ENCODE measurements at regions not wholly inside any gene's neighbourhood (a gene's known extent, or its start where the extent isn't known, plus 50 kb on each side); places are given as distances from the start of the nearest gene placed in this dataset.

- ChIA-PET POLR2A (ENCODE audit: partially characterized antibody) (no interaction called here), CTCF (ENCODE audit: partially characterized antibody) (interaction anchor here (0.5 to 3.0 kb wide), 6 partner anchors 11 to 208 kb away, joined by 3 to 11 read pairs (median 6); no protein-coding TSS in a partner anchor)
- H4K5ac ChIP-seq (ENCODE audit: insufficient read length, low read depth, low read length) = no peak overlapping the region
- peaks cover 7 to 17% (median 11%) of the 10 kb centered on the region in 4 experiments; a peak in 6 of 7 replicates for H3K4me1 ChIP-seq (replicated peaks in 1 of 4; ENCODE audit: control insufficient read depth in 3 of 4, insufficient read depth in 4 of 4, low read length in 3 of 4)
- H3K56ac ChIP-seq (replicated peaks; ENCODE audit: insufficient read length, low read depth, low read length) = no peak overlapping the region
- no peak overlapping the region for H2BK120ac ChIP-seq (replicated peaks; ENCODE audit: low read depth, low read length)
- no peaks in the 10 kb centered on the region for H3K36me3 ChIP-seq (ENCODE audit: control insufficient read depth in 2 of 4, insufficient read depth in 4 of 4, low read length in 3 of 4)
- H2BK20ac ChIP-seq (ENCODE audit: low read length) = no peak overlapping the region
- H3K4me2 ChIP-seq (ENCODE audit: insufficient read depth in 1 of 2, low read depth in 2 of 2, low read length in 2 of 2) = no peak overlapping the region
- DNase-seq (ENCODE audit: low read depth in 1 of 2, low spot score in 2 of 2) (no peak), FAIRE-seq (no peak)
- H3K18ac ChIP-seq (ENCODE audit: extremely low read depth, low read length) = no peak overlapping the region
- no peaks in the 10 kb centered on the region for H3K79me2 ChIP-seq (ENCODE audit: control insufficient read depth in 1 of 2, insufficient read depth in 2 of 2, low read length in 2 of 2)
- H2BK15ac ChIP-seq (ENCODE audit: low read length) = no peak overlapping the region
- H3K23ac ChIP-seq (ENCODE audit: insufficient read length) = no peak overlapping the region
- H3K9ac ChIP-seq (replicated peaks in 1 of 4; ENCODE audit: extremely low read depth in 1 of 4, low read depth in 3 of 4, low read length in 3 of 4) = no peak overlapping the region
- H3K4me3 ChIP-seq (ENCODE audit: extremely low read depth in 1 of 4, insufficient read depth in 2 of 4, low read depth in 3 of 4, low read length in 4 of 4) = no peak overlapping the region
- H2BK5ac ChIP-seq (ENCODE audit: low read depth, low read length) = no peak overlapping the region
- H3K23me2 ChIP-seq (ENCODE audit: low read depth, low read length) = no peaks in the 10 kb centered on the region
- H4K91ac ChIP-seq (replicated peaks; ENCODE audit: insufficient read length, low read length) = no peak overlapping the region
- H3K4ac ChIP-seq (replicated peaks; ENCODE audit: insufficient read length, low read depth, low read length) = no peak overlapping the region
- no peak overlapping the region for H2BK12ac ChIP-seq (ENCODE audit: low read depth, low read length)
- WGBS, 2 experiments (ENCODE audit: extremely low coverage in 1 of 2, insufficient coverage in 1 of 2, insufficient read length in 1 of 2, insufficient replicate concordance in 2 of 2, low coverage in 1 of 2, low lambda C conversion rate in 2 of 2, missing lambda C conversion rate in 1 of 2) = 88% methylated on average over 4 of the region's 4 CpGs; no CpG with 5 or more reads in 1 of the 2 experiments
- H2AFZ ChIP-seq (ENCODE audit: low read length) = no peak overlapping the region
- no peaks in the 10 kb centered on the region for H3K9me3 ChIP-seq (ENCODE audit: insufficient read depth in 2 of 2, low read depth in 1 of 2, low read length in 1 of 2)
- no peaks in the 10 kb centered on the region for H4K20me1 ChIP-seq (replicated peaks in 1 of 2; ENCODE audit: control insufficient read depth in 1 of 2, insufficient read depth in 2 of 2, low read length in 2 of 2)
- no peak overlapping the region for H3K14ac ChIP-seq (ENCODE audit: insufficient read length)
- H2AK5ac ChIP-seq (ENCODE audit: low read depth, low read length) = no peak overlapping the region
- H4K8ac ChIP-seq (ENCODE audit: extremely low read depth, insufficient read depth, low read length) = no peak overlapping the region
- H3K27ac ChIP-seq (ENCODE audit: low read depth, low read length) = no peak overlapping the region
- no peaks in the 10 kb centered on the region for H3K79me1 ChIP-seq (ENCODE audit: low read depth, low read length)
- no peaks in the 10 kb centered on the region for H3K27me3 ChIP-seq (replicated peaks in 1 of 4; ENCODE audit: control insufficient read depth in 3 of 4, extremely low read depth in 1 of 4, insufficient read depth in 3 of 4, low read length in 3 of 4)
- no peak for TF ChIP-seq ATF3 (IDR thresholded peaks at IDR 0.05; ENCODE audit: insufficient read depth, low read depth, low read length)
- no peak for TF ChIP-seq NRF1 (IDR thresholded peaks at IDR 0.05; ENCODE audit: low read depth, low read length)
- no peak for TF ChIP-seq HDAC6 (IDR thresholded peaks at IDR 0.05; ENCODE audit: low read depth, low read length)
- TF ChIP-seq KDM1A (IDR thresholded peaks at IDR 0.05; ENCODE audit: borderline replicate concordance, low read length) = no peak
- no peak for TF ChIP-seq RXRA (IDR thresholded peaks at IDR 0.05; ENCODE audit: insufficient read depth, low read depth, low read length)
- no peak for TF ChIP-seq CBX8 (IDR thresholded peaks at IDR 0.05; ENCODE audit: borderline replicate concordance, low read depth, low read length)
- no peak for TF ChIP-seq POLR2AphosphoS5 (IDR thresholded peaks at IDR 0.05; ENCODE audit: low read depth, low read length)
- no peak for TF ChIP-seq KDM5A (IDR thresholded peaks at IDR 0.05; ENCODE audit: low read length)
- no peak for TF ChIP-seq RFX5 (IDR thresholded peaks at IDR 0.05; ENCODE audit: borderline replicate concordance, low read depth, low read length)
- TF ChIP-seq TEAD4 (IDR thresholded peaks at IDR 0.05; ENCODE audit: low read depth, low read length) = no peak
- TF ChIP-seq SP4 (IDR thresholded peaks at IDR 0.05; ENCODE audit: low read length) = no peak
- TF ChIP-seq SIRT6 (IDR thresholded peaks at IDR 0.05; ENCODE audit: low read length) = no peak
- no peak for TF ChIP-seq CREB1 (IDR thresholded peaks at IDR 0.05)
Observed at GRCh38 chr11:113564527-113565130, 89.4 kb upstream of the DRD2 start.

Data from H1 (cell line).